ENCODE measurements at regions not wholly inside any gene's neighbourhood (a gene's known extent, or its start where the extent isn't known, plus 50 kb on each side); places are given as distances from the start of the nearest gene placed in this dataset.

GRCh38 chrX:69045616-69046345, 119.5 kb downstream of the PJA1 start:
- Histone ChIP-seq H3K79me2 (ENCODE audit: control insufficient read depth, low read length) (no peaks in the 10 kb centered on the region), H3K9me2 (replicated peaks; ENCODE audit: control insufficient read depth, low read length) (no peaks in the 10 kb centered on the region), H4K20me1 (ENCODE audit: control insufficient read depth, insufficient read depth, low read depth, low read length) (no peaks in the 10 kb centered on the region), H3K4me3 (ENCODE audit: low read length) (no peak overlapping the region), H3K27me3 (ENCODE audit: control insufficient read depth, low read length) (no peaks in the 10 kb centered on the region), H3K36me3 (ENCODE audit: control insufficient read depth, low read length) (no peaks in the 10 kb centered on the region), H3K4me2 (ENCODE audit: low read length) (no peak overlapping the region), H3K27ac (ENCODE audit: low read depth, low read length) (no peak overlapping the region), H3K9me3 (ENCODE audit: control insufficient read depth, insufficient read depth, low read length) (no peaks in the 10 kb centered on the region), H3F3A (ENCODE audit: control insufficient read depth, insufficient read depth) (no peaks in the 10 kb centered on the region), H3K4me1 (ENCODE audit: control insufficient read depth, low read length) (no peaks in the 10 kb centered on the region)
- TF ChIP-seq CTCF (IDR thresholded peaks at IDR 0.05; ENCODE audit: low read depth, low read length, poor library complexity, severe bottlenecking): no peak

GRCh38 chrX:69038816-69039215, 126.4 kb downstream of the PJA1 start:
- TF ChIP-seq CTCF (IDR thresholded peaks at IDR 0.05; ENCODE audit: low read depth, low read length, poor library complexity, severe bottlenecking) (no peak), EZH2phosphoT487 (IDR thresholded peaks at IDR 0.05; ENCODE audit: borderline replicate concordance, low read length) (no peak)
- no peaks in the 10 kb centered on the region for H4K20me1 ChIP-seq (ENCODE audit: control insufficient read depth, insufficient read depth, low read depth, low read length)
- H3K27me3 ChIP-seq (ENCODE audit: control insufficient read depth, low read length): no peaks in the 10 kb centered on the region
- no peaks in the 10 kb centered on the region for H3K9me2 ChIP-seq (replicated peaks; ENCODE audit: control insufficient read depth, low read length)
- no peaks in the 10 kb centered on the region for H3F3A ChIP-seq (ENCODE audit: control insufficient read depth, insufficient read depth)
- H3K79me2 ChIP-seq (ENCODE audit: control insufficient read depth, low read length): no peaks in the 10 kb centered on the region
- H3K27ac ChIP-seq (ENCODE audit: low read depth, low read length): no peak overlapping the region
- no peaks in the 10 kb centered on the region for H3K36me3 ChIP-seq (ENCODE audit: control insufficient read depth, low read length)
- H3K4me3 ChIP-seq (ENCODE audit: low read length): no peak overlapping the region
- no peaks in the 10 kb centered on the region for H3K9me3 ChIP-seq (ENCODE audit: control insufficient read depth, insufficient read depth, low read length)
- no peak overlapping the region for H3K4me2 ChIP-seq (ENCODE audit: low read length)
- no peaks in the 10 kb centered on the region for H3K4me1 ChIP-seq (ENCODE audit: control insufficient read depth, low read length)

GRCh38 chrX:69038188-69038587, 127.1 kb downstream of the PJA1 start:
- Histone ChIP-seq H3K4me3 (ENCODE audit: low read length) (no peak overlapping the region), H3K27ac (ENCODE audit: low read depth, low read length) (no peak overlapping the region), H4K20me1 (ENCODE audit: control insufficient read depth, insufficient read depth, low read depth, low read length) (no peaks in the 10 kb centered on the region), H3K36me3 (ENCODE audit: control insufficient read depth, low read length) (no peaks in the 10 kb centered on the region), H3K79me2 (ENCODE audit: control insufficient read depth, low read length) (no peaks in the 10 kb centered on the region), H3K4me1 (ENCODE audit: control insufficient read depth, low read length) (no peaks in the 10 kb centered on the region), H3K27me3 (ENCODE audit: control insufficient read depth, low read length) (no peaks in the 10 kb centered on the region), H3K9me3 (ENCODE audit: control insufficient read depth, insufficient read depth, low read length) (no peaks in the 10 kb centered on the region), H3K4me2 (ENCODE audit: low read length) (no peak overlapping the region), H3F3A (ENCODE audit: control insufficient read depth, insufficient read depth) (no peaks in the 10 kb centered on the region), H3K9me2 (replicated peaks; ENCODE audit: control insufficient read depth, low read length) (no peaks in the 10 kb centered on the region)
- TF ChIP-seq CTCF (IDR thresholded peaks at IDR 0.05; ENCODE audit: low read depth, low read length, poor library complexity, severe bottlenecking): no peak
- TF ChIP-seq EZH2phosphoT487 (IDR thresholded peaks at IDR 0.05; ENCODE audit: borderline replicate concordance, low read length): no peak

Measured in DOHH2 (cell line).